Neural cell (in vitro differentiated cells): ENCODE measurements at regions not wholly inside any gene's neighbourhood (a gene's known extent, or its start where the extent isn't known, plus 50 kb on each side); places are given as distances from the start of the nearest gene placed in this dataset.

Experiments
- H2AFZ ChIP-seq: fragments of 200-600, 300-800 bp; sonication (generic), shearing (Covaris generic); 2 replicates; pipeline ENCODE4 v1.6.0; 2014; ENCODE audit warnings: low read depth, mild to moderate bottlenecking, antibody characterized with exemption, low read length, moderate library complexity
- H3F3A ChIP-seq: fragments of 200-600 bp; shearing (Covaris generic); 2 replicates; pipeline ENCODE4 v1.6.1; 2016; ENCODE audit warnings: mild to moderate bottlenecking, moderate library complexity, mixed read lengths, antibody characterized with exemption, low read length; ENCODE audit not compliant: insufficient read depth, poor library complexity, severe bottlenecking
- H3K27ac ChIP-seq: fragments of 200-600, 300-800 bp; sonication (generic), shearing (Covaris generic); 2 replicates; pipeline ENCODE4 v1.5.1; 2014; ENCODE audit warnings: mild to moderate bottlenecking, low read length, moderate library complexity
- H3K27me3 ChIP-seq: fragments of 300-800, 200-600 bp; sonication (generic), shearing (Covaris generic); 2 replicates; pipeline ENCODE4 v1.6.0; 2014; ENCODE audit warnings: mild to moderate bottlenecking, low read depth, low read length, moderate library complexity; ENCODE audit not compliant: insufficient read depth
- H3K36me3 ChIP-seq: fragments of 300-800, 200-600 bp; sonication (generic), shearing (Covaris generic); 2 replicates; pipeline ENCODE4 v1.5.1; 2014; ENCODE audit warnings: mild to moderate bottlenecking, antibody characterized with exemption, low read length, moderate library complexity; ENCODE audit not compliant: insufficient read depth
- H3K4me2 ChIP-seq: fragments of 300-800, 200-600 bp; sonication (generic), shearing (Covaris generic); 2 replicates; pipeline ENCODE4 v1.6.0; 2014; ENCODE audit warnings: mild to moderate bottlenecking, low read length
- H3K4me3 ChIP-seq: fragments of 300-800, 200-600 bp; sonication (generic), shearing (Covaris generic); 2 replicates; pipeline ENCODE4 v1.5.1; 2014; ENCODE audit warnings: mild to moderate bottlenecking, low read length, moderate library complexity
- H3K79me2 ChIP-seq: fragments of 200-600 bp; shearing (Covaris generic); replicated peaks from 2 replicates; pipeline ENCODE4 v1.6.0; 2014; ENCODE audit warnings: mild to moderate bottlenecking, low read length, moderate library complexity; ENCODE audit not compliant: insufficient read depth
- H3K9ac ChIP-seq: fragments of 300-800, 200-600 bp; sonication (generic), shearing (Covaris generic); 2 replicates; pipeline ENCODE4 v1.6.1; 2016; ENCODE audit warnings: mild to moderate bottlenecking, low read length, mixed read lengths
- H3K9me2 ChIP-seq: fragments of 200-600 bp; shearing (Covaris generic); 2 replicates; pipeline ENCODE4 v1.6.1; 2016; ENCODE audit warnings: mild to moderate bottlenecking, low read length, mixed read lengths; ENCODE audit not compliant: insufficient read depth
- H3K9me3 ChIP-seq: fragments of 200-600, 300-800 bp; sonication (generic), shearing (Covaris generic); 2 replicates; pipeline ENCODE4 v1.6.1; 2016; ENCODE audit warnings: mild to moderate bottlenecking, mixed run types, low read length, moderate library complexity, mixed read lengths
- H4K20me1 ChIP-seq: fragments of 200-600 bp; shearing (Covaris generic); 2 replicates; pipeline ENCODE4 v1.6.1; 2016; ENCODE audit warnings: mild to moderate bottlenecking, mixed run types; ENCODE audit not compliant: insufficient read depth
- CTCF ChIP-seq: fragments of 450-650 bp; IDR thresholded peaks from 2 replicates; pipeline ENCODE4 v1.5.1; 2014; ENCODE audit warnings: antibody characterized with exemption, mild to moderate bottlenecking, moderate library complexity; ENCODE audit not compliant: poor library complexity, severe bottlenecking
- EP300 ChIP-seq: fragments of 450-650 bp; conservative IDR thresholded peaks from 2 replicates; pipeline ENCODE4 v1.6.1; 2014; ENCODE audit warnings: antibody characterized with exemption, mild to moderate bottlenecking, moderate library complexity; ENCODE audit not compliant: poor library complexity, severe bottlenecking
- EZH2 ChIP-seq: fragments of 200-600, 300-800 bp; shearing (Covaris generic), sonication (generic); IDR thresholded peaks from 2 replicates; pipeline ENCODE4 v1.6.1; 2014; ENCODE audit warnings: antibody characterized with exemption, low read length, borderline replicate concordance, mild to moderate bottlenecking; ENCODE audit not compliant: insufficient read depth, poor library complexity, severe bottlenecking
- MXI1 ChIP-seq: fragments of 450-650 bp; conservative IDR thresholded peaks from 2 replicates; pipeline ENCODE4 v1.6.1; 2014; ENCODE audit warnings: antibody characterized with exemption, mild to moderate bottlenecking; ENCODE audit not compliant: poor library complexity, severe bottlenecking
- POLR2AphosphoS5 ChIP-seq: IDR thresholded peaks from 2 replicates; pipeline ENCODE4 v1.6.1; 2012
- RAD21 ChIP-seq: fragments of 450-650 bp; conservative IDR thresholded peaks from 2 replicates; pipeline ENCODE4 v1.6.1; 2014; ENCODE audit warnings: antibody characterized with exemption, mild to moderate bottlenecking, moderate library complexity
- REST ChIP-seq: IDR thresholded peaks from 2 replicates; pipeline ENCODE4 v1.6.1; 2012; ENCODE audit warnings: borderline replicate concordance
- SMC3 ChIP-seq: fragments of 450-650 bp; conservative IDR thresholded peaks from 2 replicates; pipeline ENCODE4 v1.6.1; 2014; ENCODE audit warnings: antibody characterized with exemption, mild to moderate bottlenecking, moderate library complexity; ENCODE audit not compliant: poor library complexity
- TAF1 ChIP-seq: IDR thresholded peaks from 2 replicates; pipeline ENCODE4 v1.6.1; 2012; ENCODE audit warnings: low read depth

- Histone ChIP-seq H4K20me1 (no peaks in the 10 kb centered on the region), H3K9ac (no peak overlapping the region), H3K27ac (no peak overlapping the region), H3K4me2 (no peak overlapping the region), H3F3A (no peaks in the 10 kb centered on the region), H2AFZ (no peak overlapping the region), H3K4me3 (no peak overlapping the region), H3K27me3 (no peaks in the 10 kb centered on the region), H3K9me2 (no peaks in the 10 kb centered on the region), H3K9me3 (no peaks in the 10 kb centered on the region), H3K79me2 (no peaks in the 10 kb centered on the region), H3K36me3 (no peaks in the 10 kb centered on the region)
- no peak for TF ChIP-seq REST
- no peak for TF ChIP-seq MXI1
- TF ChIP-seq CTCF: no peak
- TF ChIP-seq TAF1: no peak
- no peak for TF ChIP-seq POLR2AphosphoS5
- no peak for TF ChIP-seq RAD21
- no peak for TF ChIP-seq EZH2
- TF ChIP-seq EP300: no peak
These were observed 213.3 kb downstream of the POSTN start for GRCh38 chr13:37385248-37385647.

GRCh38 chr13:37383856-37384370 lies 214.7 kb downstream of the POSTN start:
- Histone ChIP-seq H3K9ac (no peak overlapping the region), H3K36me3 (no peaks in the 10 kb centered on the region), H3K4me3 (no peak overlapping the region), H3F3A (no peaks in the 10 kb centered on the region), H4K20me1 (no peaks in the 10 kb centered on the region), H3K27ac (no peak overlapping the region), H2AFZ (no peak overlapping the region), H3K79me2 (no peaks in the 10 kb centered on the region), H3K9me3 (no peaks in the 10 kb centered on the region), H3K9me2 (no peaks in the 10 kb centered on the region), H3K27me3 (no peaks in the 10 kb centered on the region), H3K4me2 (no peak overlapping the region)
- no peak for TF ChIP-seq EP300
- TF ChIP-seq MXI1: no peak
- TF ChIP-seq SMC3: no peak
- TF ChIP-seq REST: no peak
- no peak for TF ChIP-seq EZH2
- no peak for TF ChIP-seq RAD21
- no peak for TF ChIP-seq POLR2AphosphoS5
- no peak for TF ChIP-seq TAF1
- TF ChIP-seq CTCF: no peak
